Brain microvascular endothelial cell (primary cell): ENCODE measurements at regions not wholly inside any gene's neighbourhood (a gene's known extent, or its start where the extent isn't known, plus 50 kb on each side); places are given as distances from the start of the nearest gene placed in this dataset.

ENCODE experiments used
- DNase-seq: peaks from one replicate; pipeline ENCODE4 v3.0.0-alpha.2; 2020
- H3K27ac ChIP-seq: fragments of 250-450 bp; sonication (Bioruptor Pico); 2 replicates; pipeline ENCODE4 v1.5.1; 2020; ENCODE audit warnings: mild to moderate bottlenecking, moderate library complexity
- H3K27me3 ChIP-seq: fragments of 250-450 bp; sonication (Bioruptor Pico); replicated peaks from 2 replicates; pipeline ENCODE4 v1.5.1; 2020; ENCODE audit warnings: mild to moderate bottlenecking
- H3K36me3 ChIP-seq: fragments of 250-450 bp; sonication (Bioruptor Pico); replicated peaks from 2 replicates; pipeline ENCODE4 v1.5.1; 2020; ENCODE audit warnings: mild to moderate bottlenecking
- H3K4me3 ChIP-seq: 2 replicates; pipeline ENCODE4 v1.5.1; 2011; ENCODE audit warnings: low read depth, mild to moderate bottlenecking, control low read depth, low read length, moderate library complexity
- in situ Hi-C: cut with HindIII; loops from 2 replicates; pipeline ENCODE4 v1.10.0; 2017; ENCODE audit warnings: low sequenced_read_pairs, low pct_ligation_motif_present
- TF ChIP-seq, protein P1 (sequence below): IDR thresholded peaks from 2 replicates; pipeline ENCODE4 v1.5.1; 2011; ENCODE audit warnings: low read depth, mild to moderate bottlenecking, moderate library complexity, low read length, control low read depth, inconsistent platforms; ENCODE audit errors: missing control alignments

DNA sequence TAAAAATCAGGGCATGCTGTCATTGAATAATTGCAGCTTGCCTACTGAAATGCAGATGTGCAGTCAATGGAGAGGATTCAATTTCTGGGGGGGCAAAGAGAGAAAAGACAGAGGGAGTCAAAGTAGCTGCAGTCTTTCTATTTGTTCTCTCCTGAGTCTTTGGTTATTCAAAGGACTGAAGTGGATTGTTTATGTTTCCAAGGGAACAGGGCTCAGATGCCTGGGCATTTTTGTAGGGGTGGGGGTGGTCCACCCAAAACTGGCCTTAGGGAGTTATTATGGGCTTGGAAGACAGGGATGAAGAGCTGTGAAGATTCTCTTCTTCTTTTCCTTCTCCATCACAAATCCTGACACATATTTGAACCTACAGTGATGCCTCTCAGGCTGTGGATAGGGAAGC, 408.8 kb upstream of the DAB1 start:
- in situ Hi-C loops = no loop called here
- Histone ChIP-seq H3K27ac (no peak overlapping the region), H3K4me3 (no peak overlapping the region), H3K27me3 (no peaks in the 10 kb centered on the region), H3K36me3 (no peaks in the 10 kb centered on the region)
- TF ChIP-seq, protein P1, sequence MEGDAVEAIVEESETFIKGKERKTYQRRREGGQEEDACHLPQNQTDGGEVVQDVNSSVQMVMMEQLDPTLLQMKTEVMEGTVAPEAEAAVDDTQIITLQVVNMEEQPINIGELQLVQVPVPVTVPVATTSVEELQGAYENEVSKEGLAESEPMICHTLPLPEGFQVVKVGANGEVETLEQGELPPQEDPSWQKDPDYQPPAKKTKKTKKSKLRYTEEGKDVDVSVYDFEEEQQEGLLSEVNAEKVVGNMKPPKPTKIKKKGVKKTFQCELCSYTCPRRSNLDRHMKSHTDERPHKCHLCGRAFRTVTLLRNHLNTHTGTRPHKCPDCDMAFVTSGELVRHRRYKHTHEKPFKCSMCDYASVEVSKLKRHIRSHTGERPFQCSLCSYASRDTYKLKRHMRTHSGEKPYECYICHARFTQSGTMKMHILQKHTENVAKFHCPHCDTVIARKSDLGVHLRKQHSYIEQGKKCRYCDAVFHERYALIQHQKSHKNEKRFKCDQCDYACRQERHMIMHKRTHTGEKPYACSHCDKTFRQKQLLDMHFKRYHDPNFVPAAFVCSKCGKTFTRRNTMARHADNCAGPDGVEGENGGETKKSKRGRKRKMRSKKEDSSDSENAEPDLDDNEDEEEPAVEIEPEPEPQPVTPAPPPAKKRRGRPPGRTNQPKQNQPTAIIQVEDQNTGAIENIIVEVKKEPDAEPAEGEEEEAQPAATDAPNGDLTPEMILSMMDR = no peak
- DNase-seq = no peak

DNA sequence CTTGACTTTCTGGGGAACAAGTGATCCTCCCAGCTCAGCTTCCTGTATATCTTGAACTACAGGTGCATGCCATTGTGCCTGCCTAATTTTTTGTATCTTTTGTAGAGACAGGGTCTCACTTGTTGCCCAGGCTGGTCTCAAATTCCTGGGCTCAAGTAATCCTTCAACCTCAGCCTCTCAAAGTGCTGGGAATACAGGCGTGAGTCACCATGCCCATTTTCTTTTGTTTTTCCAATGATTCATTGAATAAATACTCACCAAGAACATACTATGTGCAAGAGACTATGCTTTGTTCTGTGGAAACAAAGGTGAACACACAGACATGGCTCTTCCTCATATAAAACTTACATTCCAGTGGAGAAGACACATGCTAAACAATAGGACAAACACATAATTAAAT, 407.8 kb upstream of the DAB1 start:
- in situ Hi-C loops = no loop called here
- H3K27ac ChIP-seq = no peak overlapping the region
- H3K27me3 ChIP-seq = no peaks in the 10 kb centered on the region
- no peak overlapping the region for H3K4me3 ChIP-seq
- TF ChIP-seq, protein P1 = no peak
- H3K36me3 ChIP-seq = no peaks in the 10 kb centered on the region
- peak; percentile 55 for DNase-seq

DNA sequence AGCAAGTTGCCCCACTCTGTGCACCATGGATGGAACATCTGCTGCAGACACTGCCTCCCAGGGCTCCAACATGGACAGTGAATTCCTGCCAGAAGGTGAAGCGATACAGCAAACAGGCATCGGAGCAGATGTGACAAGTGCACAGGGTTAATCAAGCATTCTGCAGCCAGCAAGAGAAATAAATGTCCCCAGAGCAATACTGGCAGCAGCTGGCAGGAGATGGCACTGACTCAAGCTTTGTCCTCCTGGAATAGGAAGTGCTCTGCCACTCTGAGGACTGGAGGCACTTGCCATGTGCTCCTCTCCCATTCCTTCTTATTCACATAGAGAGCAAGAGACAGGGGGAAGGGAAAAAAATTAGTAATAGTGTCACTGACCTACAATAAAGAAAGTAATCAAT, 402.7 kb upstream of the DAB1 start:
- Histone ChIP-seq H3K36me3 (no peaks in the 10 kb centered on the region), H3K27ac (no peak overlapping the region), H3K27me3 (no peaks in the 10 kb centered on the region), H3K4me3 (no peak overlapping the region)
- TF ChIP-seq, protein P1 = no peak
- DNase-seq = no peak
- in situ Hi-C loops = no loop called here

DNA sequence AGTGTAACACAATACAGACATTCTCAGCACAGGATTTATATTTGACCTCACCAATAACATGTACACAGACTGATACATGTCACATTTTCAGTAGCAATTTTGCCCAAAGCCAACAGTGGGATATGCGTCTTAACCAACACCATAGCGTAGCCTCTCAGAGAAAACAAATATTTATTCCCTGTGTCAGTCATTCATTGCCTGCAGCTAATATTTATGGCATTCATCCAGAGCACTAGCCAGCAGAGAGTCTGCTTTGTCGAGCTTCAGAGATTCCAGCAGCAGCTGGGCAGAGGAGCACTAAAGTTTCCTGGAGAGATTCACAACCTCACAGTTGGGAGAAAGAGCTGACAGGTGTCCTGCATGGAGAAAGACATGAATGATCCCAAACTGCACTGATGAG, 400.7 kb upstream of the DAB1 start:
- H3K27ac ChIP-seq = no peak overlapping the region
- in situ Hi-C loops = no loop called here
- no peaks in the 10 kb centered on the region for H3K36me3 ChIP-seq
- no peak overlapping the region for H3K4me3 ChIP-seq
- TF ChIP-seq, protein P1 = no peak
- DNase-seq = no peak
- no peaks in the 10 kb centered on the region for H3K27me3 ChIP-seq

DNA sequence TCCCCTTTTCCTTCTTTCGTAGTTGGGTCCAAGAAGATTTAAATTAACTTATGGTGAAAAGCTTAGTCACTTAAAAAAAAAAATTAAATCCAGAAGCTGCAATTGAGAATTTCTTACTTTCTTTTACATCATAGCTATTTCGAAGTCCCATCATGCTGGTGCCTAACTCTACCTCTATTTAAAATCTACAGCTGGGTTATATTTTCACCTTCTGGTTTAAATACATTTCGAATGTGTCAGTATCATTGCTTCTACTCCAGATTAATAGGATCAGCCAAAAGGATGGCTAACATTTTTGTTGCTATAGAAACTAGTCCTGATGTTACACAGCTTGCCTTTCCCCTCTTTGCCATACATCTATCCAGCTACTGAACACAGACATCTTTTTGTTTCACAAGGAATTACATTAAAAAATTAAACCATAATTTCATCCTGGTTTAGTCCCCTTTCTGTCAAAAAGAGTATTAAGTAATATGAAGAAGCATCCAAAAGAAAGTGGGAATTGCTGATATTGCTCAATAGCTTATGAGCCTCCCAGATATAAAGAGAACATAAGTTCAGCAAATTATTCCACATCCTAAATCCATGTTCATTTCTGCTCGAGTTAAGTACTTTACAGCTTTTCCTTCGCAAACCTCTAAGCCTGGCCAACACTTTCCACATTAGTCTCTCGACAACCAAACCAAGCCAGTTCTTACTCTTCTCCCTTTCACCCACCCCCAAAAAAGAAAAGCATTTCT, 396.7 kb upstream of the DAB1 start:
- in situ Hi-C loops = no loop called here
- no peak for DNase-seq
- no peak overlapping the region for H3K4me3 ChIP-seq
- H3K27me3 ChIP-seq = no peaks in the 10 kb centered on the region
- TF ChIP-seq, protein P1 = no peak
- H3K27ac ChIP-seq = no peak overlapping the region
- H3K36me3 ChIP-seq = no peaks in the 10 kb centered on the region

DNA sequence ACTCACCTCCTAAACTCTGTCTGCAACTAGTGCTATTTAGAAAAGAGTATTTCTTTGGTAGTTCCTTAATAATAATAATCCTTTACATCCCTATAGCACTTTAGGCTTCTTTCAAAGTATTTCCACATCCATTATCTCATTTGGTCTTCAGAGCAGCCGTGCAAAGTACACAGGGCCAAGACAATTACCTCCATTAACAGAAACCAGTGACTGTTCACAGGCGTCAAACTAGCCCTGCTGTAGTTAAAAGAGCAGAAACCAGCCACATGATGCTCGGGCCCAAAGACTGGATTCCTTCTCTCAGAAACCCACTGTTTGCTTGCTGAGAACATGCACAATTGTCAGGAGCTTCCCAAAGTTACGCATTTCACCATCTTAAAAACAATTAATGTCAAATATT, 396.0 kb upstream of the DAB1 start:
- TF ChIP-seq, protein P1 = no peak
- no peaks in the 10 kb centered on the region for H3K27me3 ChIP-seq
- in situ Hi-C loops = no loop called here
- no peak overlapping the region for H3K27ac ChIP-seq
- no peak for DNase-seq
- no peaks in the 10 kb centered on the region for H3K36me3 ChIP-seq
- H3K4me3 ChIP-seq = no peak overlapping the region
